Omental fat pad (tissue), 3 donors: ENCODE measurements at regions not wholly inside any gene's neighbourhood (a gene's known extent, or its start where the extent isn't known, plus 50 kb on each side); places are given as distances from the start of the nearest gene placed in this dataset.

Experiments
- ATAC-seq: fragments of 150-250 bp; one replicate; pipeline ENCODE4 v1.9.1; 2016; ENCODE audit warnings: mild to moderate bottlenecking, moderate library complexity; ENCODE audit not compliant: low FRiP score
- DNase-seq: peaks from one replicate; pipeline ENCODE4 v3.0.0-alpha.2; 2019; ENCODE audit warnings: low spot score
- TF ChIP-seq, protein P1 (sequence below), 3 donors: fragments of 450-650 bp; IDR thresholded peaks; one replicate each; pipeline ENCODE4 v1.5.1; 2016 to 2017; ENCODE audit warnings: antibody characterized with exemption in 3 of 3, mild to moderate bottlenecking in 3 of 3, moderate library complexity in 2 of 3

DNA sequence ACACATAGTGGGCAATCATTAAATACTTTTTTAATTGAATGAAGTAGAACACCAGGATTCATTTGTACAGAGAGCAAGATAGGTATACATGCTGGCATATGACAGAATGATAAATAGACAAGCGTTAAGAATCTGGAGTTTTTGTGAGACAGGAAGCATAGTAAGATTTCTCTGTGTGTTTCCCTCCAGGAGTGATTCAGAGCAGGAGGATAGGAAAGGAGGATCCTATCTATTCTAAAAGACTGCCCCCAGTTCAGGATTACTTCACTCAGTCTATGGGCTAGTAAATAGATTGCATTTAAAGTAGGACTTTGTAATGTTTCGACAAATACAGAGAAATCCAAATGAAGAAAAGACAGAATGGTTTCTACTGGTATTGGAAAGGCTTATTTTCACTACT lies 423.7 kb downstream of the PDGFC start:
- no peak for DNase-seq
- TF ChIP-seq, protein P1, sequence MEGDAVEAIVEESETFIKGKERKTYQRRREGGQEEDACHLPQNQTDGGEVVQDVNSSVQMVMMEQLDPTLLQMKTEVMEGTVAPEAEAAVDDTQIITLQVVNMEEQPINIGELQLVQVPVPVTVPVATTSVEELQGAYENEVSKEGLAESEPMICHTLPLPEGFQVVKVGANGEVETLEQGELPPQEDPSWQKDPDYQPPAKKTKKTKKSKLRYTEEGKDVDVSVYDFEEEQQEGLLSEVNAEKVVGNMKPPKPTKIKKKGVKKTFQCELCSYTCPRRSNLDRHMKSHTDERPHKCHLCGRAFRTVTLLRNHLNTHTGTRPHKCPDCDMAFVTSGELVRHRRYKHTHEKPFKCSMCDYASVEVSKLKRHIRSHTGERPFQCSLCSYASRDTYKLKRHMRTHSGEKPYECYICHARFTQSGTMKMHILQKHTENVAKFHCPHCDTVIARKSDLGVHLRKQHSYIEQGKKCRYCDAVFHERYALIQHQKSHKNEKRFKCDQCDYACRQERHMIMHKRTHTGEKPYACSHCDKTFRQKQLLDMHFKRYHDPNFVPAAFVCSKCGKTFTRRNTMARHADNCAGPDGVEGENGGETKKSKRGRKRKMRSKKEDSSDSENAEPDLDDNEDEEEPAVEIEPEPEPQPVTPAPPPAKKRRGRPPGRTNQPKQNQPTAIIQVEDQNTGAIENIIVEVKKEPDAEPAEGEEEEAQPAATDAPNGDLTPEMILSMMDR (IDR thresholded peaks at IDR 0.05): no peak
- no peak for ATAC-seq

DNA sequence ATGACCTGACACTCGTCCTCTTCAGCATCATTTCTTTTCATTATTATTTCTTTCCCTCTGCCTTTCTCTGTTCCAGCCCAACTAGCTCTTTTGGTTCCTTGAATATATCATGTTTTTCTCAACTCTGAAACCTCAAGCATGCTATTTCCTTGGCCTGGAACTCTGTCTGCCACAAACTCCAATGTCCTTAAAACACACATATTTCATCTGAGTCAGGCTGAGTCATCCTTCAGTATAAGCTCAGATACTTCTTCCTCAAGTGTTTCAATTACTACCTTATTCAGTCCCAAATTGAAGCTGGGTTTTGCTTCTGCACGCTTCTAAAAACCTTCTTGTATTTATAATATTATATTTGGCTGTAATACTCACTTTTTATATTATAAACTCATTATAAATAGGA lies 424.2 kb downstream of the PDGFC start:
- ATAC-seq (peak; percentile 73), DNase-seq (no peak)
- TF ChIP-seq, protein P1 (IDR thresholded peaks at IDR 0.05): no peak

DNA sequence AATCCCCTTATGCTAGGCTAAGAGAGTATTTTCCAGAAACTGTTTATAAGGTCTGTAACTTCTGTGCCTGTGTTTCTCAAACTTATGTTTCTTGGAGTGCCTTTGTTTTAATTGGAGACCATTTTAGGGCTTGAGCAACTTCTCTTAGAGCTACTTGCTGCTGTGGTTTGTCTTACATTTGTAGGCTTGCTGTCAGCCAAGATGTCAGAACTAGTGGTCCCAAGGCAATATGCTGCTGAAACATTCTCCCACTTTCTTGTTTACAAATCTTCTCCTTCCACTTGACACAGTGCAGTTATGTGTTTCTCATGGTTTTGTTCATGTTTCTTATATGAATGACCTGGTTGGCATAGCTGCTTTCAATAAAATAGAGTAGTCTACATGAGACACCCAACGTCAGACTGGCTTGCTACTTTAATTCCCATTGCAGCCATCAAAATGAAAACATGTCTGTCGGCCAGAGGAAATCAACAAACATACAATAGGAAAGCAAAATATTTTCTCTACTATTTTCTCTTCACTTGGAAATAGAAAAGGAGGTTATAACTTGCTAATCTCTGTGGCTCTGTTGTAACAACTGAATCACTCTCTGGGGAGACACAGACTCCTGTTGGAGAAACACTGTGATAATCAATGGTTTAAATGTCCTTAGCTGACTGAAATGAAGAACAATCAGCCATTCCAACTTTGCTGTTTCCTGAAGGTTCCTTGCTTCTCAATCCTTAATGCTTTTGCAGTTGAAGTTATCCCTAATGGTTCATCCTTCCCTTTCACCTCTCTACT lies 426.4 kb downstream of the PDGFC start:
- ATAC-seq (no peak), DNase-seq (no peak)
- TF ChIP-seq, protein P1 (IDR thresholded peaks at IDR 0.05): no peak

DNA sequence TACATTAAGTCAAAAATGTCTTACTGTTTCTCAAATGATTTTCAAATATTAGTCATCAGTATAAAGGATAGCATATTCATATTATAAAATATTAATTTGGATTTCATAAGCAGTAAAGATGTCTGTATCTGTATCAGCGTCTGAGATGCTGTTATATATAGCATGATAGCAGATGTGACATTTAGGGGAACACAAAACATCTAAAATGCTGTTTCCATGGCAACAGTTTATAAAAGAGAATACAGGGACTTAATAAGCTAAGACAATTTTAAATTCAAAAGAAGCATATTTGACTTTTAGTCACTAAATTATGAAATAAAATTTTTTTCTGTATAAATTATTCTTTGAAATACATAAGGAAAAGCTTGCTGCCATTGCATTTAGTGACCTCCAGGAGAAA lies 432.2 kb downstream of the PDGFC start:
- TF ChIP-seq, protein P1 (IDR thresholded peaks at IDR 0.05): no peak
- DNase-seq (no peak), ATAC-seq (no peak)

DNA sequence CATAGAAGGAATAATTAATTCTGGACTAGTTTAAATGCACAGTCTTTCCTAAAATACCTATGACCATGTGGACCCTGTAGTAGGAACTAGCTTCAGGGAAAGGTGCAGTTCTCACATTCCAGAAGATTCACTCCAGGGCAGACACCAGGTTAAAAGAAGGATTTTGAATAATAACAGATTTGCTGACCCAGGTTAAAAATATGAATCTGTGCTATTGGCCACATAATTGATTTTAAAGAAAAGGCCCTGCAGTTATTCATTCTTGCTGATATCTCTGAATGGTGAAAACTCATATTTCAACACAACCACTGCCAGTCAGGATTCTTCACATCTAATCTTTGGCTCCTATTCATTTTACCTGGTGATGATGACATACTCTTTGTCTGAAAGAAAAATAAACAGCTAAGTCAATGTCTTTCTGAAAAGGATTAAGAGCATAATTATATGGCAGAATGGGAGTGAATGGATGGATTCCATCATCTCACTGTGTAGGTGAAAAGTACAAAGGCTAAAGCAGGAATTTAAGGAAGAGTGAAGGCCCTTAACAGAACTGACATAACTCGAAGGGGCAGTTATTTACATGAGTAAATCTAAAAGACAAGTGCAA lies 432.8 kb downstream of the PDGFC start:
- DNase-seq (no peak), ATAC-seq (no peak)
- TF ChIP-seq, protein P1 (IDR thresholded peaks at IDR 0.05): no peak

DNA sequence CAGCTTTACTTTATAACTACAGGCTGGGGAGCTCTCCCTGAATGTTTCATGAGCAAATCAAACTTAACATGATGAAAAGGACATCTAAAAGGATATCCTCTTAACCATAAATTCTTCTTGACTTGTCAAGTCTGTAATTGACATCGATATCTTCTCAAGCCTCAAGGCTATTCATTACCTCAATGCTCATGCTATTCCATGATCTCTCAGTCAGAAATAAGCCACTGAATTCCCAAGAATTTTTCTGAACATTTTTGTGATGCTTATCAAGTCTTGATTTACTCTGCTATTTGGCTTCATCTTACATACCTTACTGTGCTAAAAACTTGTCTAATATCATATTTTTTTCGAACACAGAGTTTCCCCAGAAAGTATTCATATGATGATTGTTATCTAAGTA lies 433.4 kb downstream of the PDGFC start:
- TF ChIP-seq, protein P1 (IDR thresholded peaks at IDR 0.05): no peak
- no peak for ATAC-seq
- no peak for DNase-seq

DNA sequence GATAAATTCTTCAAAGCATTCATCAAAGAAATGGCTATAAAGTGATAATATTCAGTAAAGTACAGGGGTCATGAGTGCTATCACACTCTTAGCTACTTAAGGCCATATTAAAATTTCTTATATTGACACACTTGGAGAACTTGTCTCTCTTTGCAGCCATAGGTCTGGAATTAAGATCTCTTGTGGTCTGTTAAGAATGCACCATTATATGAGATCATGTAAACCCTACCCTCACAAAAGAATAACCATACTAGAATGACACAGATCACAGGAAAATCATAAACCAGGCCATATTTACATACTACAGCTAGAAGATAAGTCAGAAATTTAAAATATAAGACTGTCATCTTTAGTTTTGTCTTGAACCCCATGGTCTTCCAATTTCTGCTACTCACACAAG lies 434.3 kb downstream of the PDGFC start:
- TF ChIP-seq, protein P1 (IDR thresholded peaks at IDR 0.05): no peak

More for the DNA sequence above, 434.3 kb downstream of the PDGFC start:
- DNase-seq: no peak
- no peak for ATAC-seq
